Hematopoietic multipotent progenitor cell treated with erythropoietin and hydrocortisone succinate and interleukin-3 and kit ligand, for 17 days (in vitro differentiated cells): ENCODE measurements at regions not wholly inside any gene's neighbourhood (a gene's known extent, or its start where the extent isn't known, plus 50 kb on each side); places are given as distances from the start of the nearest gene placed in this dataset.

Experiments used
- DNase-seq: peaks from one replicate; pipeline ENCODE4 v3.0.0-alpha.2; 2015; ENCODE audit warnings: low spot score

DNA sequence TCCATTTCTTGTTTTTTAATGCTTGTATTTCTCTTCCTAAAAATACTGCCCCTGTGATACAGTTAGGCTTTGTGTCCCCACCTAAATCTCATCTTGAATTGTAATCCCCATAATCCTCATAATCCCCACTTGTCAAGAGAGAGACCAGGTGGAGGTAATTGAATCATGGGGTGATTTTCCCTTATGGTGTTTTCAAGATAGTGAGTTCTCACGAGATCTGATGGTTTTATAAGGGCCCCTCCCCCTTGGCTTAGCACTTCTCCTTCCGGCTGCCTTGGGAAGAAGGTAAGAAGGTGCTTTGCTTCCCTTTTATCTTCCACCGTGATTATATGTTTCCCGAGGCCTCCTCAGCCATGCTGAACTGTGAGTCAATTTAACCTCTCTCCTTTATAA is 227.4 kb downstream of the MAN2A1 start:
- DNase-seq, result no peak

DNA sequence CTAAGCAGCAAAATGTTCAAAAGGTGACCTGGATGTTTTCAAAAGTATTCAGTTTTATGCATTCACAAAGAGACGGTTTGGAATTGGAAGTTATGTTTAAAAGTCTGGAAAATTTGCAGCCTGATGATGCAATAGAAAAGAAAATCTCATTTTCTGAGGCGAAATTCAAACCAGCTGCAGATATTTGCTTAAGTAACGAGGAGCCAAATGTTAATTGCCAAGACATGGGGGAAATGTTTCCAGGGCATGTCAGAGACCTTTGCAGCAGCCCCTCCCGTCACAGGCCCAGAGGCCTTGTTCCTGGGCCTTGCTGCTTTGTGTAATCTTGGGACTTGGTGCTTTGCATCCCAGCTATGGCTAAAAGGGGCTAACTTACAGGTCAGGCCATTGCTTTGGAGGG is 228.2 kb downstream of the MAN2A1 start:
- DNase-seq, result no peak

DNA sequence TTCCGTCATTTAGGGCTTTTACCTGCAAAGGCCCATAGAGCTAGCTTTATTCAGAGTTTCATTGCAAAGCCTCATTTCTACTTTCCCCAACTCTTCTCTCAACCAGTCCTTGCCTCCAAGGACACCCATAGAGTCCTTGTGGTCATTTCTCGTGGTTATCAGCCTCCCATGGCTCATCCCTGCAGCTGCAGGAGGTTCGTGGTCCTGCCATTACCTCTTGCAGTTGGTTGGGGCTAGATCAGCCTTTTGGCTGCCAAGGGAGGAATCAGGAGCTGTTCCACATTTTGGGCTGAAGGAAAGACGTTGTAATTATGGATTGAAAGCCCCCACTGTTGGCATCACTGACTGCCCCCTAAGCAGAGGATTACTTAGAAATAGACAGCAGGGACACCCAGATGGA is 231.0 kb downstream of the MAN2A1 start:
- no peak for DNase-seq

DNA sequence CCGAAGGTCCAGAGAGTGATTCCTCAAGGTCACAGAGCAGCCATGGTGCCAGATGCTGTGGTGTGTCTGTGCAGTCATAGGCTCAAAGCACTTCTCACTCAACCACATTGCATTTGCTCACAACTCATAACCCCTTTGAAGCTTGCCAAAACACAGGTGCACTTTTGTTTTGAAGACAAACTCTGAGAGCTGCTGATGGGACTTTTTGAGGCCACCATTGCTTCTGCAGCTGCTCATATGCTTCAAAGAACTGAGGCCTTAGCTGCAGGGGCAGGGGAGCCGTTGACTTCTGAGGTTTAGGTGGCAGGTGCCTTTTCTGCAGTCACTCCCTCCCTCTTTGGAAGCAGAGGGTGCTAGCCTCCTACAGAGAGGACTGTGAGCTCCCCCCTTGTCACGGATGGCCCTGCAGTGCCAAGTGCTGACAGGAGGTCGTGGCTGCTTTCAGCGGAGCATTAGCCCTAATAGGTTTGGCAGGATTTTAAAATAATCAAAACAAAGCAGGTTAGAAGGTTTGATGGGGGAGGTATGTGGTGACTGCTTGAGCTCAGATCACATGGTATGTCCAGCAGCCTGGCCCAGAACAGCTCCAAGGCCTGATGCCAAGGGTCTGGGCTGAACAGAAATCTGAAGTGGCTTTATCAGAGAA is 232.1 kb downstream of the MAN2A1 start:
- no peak for DNase-seq

DNA sequence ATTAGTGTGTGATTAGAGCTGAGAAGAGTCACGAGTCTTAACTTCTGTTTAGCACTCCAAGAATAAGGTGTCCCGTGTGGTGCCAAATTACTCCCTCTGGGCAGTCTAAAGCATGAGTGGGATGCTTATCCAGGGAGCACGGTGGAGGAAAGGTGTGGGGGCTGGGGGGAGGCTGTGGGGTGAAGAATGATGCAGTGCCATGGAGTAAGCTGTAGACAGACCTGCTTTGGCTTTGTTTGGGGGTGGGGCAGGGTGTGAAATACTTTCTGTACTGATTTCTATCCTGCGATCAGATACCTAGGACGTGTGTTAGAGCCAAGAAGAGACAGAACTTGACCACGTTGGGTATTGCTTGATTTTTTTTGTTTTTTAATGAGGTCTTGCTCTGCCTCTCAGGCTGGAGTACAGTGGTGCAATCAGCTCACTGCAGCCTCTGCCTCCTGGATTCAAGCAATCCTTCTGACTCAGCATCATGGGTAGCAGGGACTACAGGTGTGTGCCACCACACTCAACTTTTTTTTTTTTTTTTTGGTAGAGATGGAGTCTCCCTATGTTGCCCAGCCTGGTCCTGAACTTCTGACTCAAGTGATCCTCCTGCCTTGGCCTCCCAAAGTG is 232.8 kb downstream of the MAN2A1 start:
- no peak for DNase-seq

DNA sequence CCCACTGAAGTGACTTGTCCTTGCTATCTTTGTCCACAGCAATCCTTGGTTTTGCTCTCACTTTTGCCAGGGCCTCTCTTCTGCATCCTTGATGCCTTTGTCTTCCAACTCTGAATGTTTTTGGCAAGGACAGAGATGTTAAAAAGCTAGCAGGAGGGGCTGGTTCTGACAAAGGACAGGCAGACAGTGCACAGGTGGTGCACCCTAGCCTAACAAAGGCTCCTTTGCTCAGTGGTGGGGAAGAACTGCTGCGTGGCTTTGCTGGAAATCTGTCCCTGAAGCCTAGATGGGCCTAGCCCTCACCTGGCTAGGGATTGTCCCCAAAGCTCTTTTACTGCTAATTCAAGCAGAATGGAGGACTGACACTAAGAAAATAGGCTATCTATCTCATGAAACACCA is 233.5 kb downstream of the MAN2A1 start:
- DNase-seq, result no peak

DNA sequence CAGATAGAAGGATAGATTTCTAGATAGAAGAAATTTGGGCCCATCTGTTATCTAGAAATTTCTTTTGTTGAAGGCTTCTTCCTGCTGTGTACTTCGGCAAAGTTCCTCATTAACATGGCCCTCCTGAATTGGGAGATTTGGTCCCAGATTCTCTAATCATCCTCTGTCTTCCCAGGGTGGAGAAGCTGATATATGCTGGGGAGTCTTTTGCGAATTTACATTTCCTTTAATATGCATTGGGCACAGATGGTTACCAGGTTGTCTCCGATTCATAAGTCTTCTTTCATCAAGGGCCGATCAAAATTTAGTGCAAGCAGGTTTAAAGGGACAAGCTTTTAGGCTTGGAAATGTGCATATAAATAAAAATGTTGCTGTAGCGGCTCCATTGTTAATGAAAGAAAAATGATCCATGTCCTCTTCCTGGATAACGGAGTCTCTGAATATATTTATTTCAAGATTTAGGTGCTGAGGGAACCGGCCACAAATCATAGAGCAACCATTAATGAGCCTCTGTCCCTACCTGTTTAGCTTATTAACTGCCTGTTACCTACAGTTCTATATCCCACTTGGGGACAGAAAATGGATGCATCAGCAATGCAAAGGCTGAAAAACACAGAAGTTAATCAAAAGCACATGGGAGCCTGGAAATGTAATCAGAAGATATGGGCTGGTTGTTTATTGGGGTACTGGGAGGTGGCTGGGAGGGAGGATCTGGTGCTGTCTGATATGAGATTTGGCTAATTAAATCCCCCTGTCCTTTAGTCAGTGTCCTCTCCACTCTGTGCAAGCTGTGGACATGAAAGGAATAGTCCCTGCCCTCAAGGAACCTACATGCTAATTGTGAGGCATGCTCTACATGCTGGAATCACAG is 234.7 kb downstream of the MAN2A1 start:
- DNase-seq, result no peak

DNA sequence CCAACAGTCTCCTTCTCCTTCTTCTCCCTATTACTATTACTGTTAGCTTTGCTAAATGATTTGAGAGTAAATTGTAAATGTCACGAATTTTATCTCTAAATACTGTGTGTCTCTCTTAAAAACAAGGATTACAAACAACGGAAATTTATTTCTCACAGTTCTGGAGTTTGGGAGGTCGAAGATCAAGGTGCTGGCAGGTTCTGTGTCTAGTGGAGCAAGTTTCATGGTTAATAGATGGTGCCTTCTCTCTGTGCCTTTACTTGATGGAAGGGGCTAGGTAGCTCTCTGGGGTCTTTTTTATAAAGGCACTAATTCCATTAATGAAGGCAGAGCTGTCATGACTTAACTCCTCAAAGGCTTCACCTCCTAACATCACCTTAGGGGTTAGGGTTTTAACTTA is 237.9 kb downstream of the MAN2A1 start:
- DNase-seq, result no peak

DNA sequence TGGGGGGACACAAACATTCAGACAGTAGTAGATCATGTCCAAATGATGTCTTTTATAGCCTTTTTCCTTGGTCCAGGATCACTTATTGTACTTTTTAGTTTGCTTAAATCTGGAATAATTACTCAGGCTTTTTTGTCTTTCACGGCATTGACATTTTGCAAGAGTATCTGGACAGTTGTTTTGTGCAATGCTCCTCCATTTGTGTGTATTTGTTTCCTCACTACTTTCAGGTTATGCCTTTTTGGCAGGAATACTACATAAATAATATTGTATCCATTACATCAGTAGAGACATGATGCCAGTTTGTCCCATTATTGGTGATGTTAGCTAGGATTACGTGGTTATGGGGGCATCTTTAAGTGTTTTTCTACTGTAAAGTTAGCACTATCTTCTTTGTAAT is 238.3 kb downstream of the MAN2A1 start:
- no peak for DNase-seq

DNA sequence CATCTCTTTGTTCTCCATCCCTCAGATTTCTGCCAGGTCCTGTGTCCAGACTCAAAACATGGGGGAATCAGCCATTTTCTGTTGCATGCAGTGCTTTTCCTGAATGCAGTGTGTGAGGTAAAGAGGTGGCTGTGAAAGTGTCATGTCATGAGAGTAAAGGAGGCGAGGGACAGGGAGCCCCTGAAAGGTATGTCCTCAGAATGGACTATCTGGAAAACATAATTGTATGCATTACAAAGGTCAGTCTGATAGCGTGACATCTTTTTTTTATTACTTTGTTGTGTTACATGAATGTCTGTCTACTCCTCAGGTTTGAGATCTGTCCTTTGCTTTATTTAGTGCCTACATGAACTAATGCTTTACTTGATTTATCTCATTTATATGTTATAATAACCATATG is 239.1 kb downstream of the MAN2A1 start:
- no peak for DNase-seq

DNA sequence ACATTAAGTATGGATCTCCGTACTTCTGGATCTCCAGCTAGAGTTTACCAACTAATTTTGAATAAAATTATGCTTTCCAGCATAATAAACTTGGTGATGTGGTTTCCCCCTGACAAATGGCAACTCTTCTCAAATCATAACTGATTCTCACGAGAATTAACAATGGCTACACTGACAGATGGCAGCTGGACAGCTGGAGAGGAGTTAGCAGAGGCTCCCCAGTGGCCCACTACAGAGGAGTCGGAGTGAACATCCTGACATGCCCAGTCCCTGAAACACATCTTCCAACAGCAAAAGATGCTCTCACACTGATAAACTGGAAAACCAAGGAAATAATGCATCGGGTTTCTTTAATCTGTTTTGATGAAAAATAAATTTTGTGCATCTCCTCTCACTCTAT is 239.6 kb downstream of the MAN2A1 start:
- DNase-seq, result no peak

DNA sequence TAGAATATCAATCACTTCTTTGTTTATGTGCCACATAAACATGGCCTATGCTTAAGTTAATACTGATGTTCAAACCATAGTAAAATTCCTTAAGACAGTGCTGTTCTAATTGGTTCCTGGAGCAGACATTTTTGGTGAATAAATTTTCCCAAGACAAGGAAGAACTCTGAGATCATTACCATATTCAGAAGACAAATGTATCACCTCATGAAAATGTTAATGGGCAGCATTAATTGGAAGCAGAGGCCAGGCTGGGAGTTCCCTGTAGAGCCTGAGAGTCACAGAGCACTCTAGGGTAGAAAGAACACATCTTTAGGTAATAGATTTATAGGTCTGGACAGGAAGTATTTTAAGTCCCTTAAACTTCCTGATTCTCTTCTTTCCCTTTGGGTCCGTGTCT is 240.2 kb downstream of the MAN2A1 start:
- no peak for DNase-seq

DNA sequence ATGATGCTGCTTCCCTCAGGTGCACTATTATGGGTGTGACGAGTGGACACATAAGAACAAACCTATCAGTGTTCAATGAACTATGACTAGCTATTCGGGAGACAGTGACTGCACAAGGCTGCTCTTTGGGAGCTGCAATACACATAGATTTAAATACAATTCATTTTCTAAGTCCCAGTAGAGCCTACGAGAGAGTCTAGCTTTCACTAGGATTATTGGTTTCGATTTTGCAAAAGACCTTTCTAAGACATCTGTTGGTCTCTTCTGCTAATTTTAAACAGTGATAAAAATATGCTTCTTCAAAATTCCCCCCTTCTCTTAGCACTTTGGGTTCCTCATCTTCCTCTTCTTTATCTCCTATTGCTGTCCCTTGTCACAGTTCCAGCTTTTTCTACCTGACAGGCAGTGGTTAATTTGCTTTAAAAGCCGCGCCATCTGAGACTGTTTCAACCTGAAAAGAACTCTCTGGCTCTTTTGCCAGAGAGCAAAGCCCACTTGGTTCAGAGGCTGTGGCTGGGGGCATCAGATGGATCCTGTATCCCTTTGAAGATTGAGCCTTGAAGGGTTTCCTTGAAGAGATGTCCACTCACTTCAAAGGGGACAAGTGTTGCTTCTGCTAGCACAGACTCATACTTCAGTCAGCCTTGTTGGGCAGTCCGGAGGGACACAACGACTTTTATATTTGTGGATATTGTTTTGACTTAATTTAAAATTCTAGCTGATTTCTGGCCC is 241.5 kb downstream of the MAN2A1 start:
- no peak for DNase-seq

DNA sequence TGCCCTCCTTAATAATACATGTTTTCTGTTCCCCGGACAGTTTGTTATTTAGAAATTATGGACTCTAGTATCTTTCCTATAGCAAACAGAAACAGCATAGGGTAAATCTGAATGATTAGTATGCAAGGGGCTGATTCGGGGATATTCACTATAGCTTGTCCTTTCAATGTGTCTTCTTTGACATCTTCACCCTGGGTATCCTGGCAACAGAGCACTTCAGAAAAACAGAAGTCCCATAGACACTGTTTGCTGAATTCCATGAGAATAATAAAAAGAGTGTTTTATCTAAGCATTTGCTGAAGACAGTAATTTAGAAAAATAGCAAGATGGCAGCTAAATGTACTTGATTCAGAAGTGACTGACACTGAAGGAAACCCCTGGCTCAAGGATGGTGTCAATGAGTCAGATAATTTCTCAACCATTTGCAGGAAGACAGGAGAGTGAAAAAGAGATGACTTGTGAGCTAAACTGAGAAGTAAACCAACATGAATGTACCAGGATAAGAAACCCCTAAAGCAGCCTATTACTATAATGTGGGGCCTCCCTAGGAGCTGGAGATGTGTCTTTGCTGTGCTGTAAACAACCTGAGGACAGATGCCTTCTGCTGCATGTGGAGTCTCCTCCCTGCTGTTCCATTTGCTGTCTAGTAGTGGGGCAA is 246.2 kb downstream of the MAN2A1 start:
- DNase-seq, result no peak

DNA sequence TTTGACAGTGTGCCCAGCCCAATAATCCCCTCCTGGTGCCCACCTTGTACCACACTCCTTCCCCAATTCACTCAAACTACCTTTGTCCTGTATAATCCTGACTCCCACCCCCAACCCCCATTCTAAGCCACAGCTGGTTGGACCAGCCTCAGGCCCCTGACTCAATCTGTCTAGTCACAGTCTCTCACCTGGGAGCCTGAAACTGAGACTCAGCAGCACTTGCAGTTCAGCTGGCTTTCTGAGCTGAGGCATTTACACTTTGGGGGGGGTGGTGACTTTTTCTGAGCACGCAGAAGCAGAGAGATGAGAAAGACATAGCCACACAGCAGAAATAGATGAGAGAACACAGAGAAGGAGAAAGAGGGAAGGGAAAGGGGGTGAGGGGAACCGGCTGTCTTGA is 247.3 kb downstream of the MAN2A1 start:
- DNase-seq, result no peak

DNA sequence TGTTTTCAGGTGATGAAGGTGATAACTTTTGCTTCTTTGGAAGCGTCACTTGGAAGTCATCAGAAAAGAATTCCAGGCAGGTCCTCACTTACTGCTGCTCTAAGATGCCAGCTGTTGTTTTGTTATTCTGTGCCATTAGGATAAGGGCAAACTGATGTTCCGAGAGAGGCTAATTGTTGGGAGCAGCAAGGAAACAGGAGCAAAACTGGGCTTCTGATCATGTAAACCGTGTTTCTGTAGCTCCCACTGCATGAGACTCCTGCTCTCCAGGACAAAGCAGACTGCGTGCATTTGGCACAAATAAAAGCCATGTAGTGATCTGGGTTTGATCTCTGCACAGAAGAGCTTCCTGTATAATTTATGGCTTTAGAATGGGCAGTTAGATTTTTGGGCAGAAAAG is 248.2 kb downstream of the MAN2A1 start:
- no peak for DNase-seq

DNA sequence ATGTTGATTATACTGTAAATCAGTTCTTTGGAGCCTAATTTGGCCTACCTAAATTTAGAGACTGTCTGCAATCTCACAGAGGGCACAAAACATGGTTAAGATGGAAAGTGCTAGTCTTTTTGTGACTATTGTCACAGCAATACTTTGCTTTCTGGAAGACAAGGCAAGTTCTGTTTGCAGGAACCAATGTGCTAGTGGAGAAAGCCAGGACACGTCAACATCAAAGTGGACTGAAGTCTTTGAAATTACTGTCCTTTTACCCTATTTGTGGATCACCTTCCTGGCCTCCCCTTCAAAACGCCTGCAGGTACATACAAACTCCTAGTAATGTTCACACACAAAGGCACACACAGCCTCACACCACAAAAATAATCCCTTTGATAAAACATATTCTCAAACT is 248.7 kb downstream of the MAN2A1 start:
- no peak for DNase-seq

DNA sequence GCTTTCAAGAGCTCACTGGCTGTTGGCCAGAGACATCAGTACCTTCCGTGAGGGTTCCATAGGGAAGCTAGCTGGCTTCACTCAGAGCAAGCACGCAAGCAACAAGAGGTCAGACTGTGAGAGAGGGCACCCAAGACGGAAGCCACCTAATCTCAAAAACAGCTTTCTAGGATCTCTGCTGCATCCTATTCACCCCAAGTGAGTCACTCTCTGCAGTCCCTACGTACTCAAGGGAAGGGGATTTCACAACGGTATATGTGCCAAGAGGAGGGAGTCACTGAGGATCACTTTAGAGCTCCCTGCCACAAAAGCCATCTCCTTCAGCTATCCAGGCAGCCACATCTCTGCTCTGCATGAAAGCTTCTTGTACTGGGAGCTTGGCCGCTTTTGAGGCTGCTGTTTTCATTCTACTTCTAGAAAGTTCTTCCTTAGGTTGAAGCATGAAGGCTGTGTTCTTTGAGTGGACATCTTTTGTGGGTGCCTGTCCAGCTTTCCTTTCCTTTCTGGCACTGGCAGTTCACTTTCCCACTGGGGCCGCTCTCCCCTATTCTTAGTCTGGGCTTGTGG is 249.5 kb downstream of the MAN2A1 start:
- no peak for DNase-seq

DNA sequence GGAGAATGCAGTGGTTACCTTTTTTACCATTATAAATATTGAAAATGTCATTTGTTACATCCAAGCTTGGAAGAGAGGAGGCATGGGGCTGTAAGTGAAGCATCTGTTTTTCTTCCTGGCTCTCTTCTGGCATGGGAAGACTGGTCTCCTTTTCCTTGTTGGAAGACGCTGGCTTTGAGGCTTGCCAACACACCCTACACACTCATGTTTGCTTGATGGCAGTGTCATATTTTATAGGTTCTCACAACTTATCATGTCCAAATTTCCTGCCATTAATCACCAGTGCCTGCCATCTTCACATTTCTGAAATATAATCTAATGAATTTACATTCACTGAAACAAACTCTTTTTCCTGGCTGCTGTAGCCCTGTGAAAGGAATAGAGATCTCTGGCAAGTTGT is 252.9 kb downstream of the MAN2A1 start:
- no peak for DNase-seq

DNA sequence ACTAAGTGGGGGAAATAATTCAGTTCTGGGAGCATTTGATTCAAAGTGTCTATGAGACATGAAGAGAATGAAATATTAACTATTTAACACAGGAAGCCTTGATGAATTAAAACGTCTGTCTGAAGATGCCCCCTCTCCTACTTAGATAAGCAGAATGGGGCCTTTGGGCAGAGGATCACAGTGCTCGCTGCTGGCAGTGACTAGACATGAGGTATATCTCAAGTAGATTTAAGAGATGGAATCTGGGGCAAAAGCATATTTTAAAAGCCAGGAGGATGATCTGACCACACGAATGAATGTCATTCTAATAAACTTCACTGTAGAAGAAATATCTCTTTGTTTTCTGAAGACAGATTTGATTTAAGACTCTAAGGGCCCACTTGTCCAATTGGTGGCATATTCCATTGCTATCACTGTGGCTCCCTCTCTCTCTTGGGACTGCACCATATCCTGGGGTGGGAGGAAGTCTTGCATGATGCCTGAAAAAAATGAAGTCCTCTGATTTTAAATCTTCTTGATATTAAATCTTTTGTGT is 254.0 kb downstream of the MAN2A1 start:
- no peak for DNase-seq

DNA sequence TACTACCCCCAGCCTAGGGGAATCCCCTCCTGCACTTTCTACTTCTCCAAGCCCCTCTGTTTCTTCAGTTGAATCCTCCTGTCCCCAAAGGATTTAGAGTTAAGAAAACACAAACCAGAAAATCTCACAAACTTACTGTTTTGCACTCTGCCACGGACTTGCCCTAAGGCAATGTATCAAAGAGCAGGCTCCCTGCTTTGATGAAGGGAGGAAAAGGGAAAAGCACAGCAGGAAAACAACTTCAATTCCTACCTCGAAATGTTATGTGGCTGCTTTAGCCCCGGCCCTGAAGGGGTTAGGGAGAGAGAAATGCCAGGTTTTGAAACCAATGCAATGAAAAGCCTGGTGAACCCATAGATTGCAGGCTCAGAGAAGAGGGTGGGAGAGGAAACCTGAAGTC is 254.7 kb downstream of the MAN2A1 start:
- no peak for DNase-seq
